Nephron (organoid): ENCODE measurements at regions not wholly inside any gene's neighbourhood (a gene's known extent, or its start where the extent isn't known, plus 50 kb on each side); places are given as distances from the start of the nearest gene placed in this dataset.

Experiments used
- H3K27ac Mint-ChIP-seq, 3 experiments: 2 replicates each; pipeline ENCODE4 v1.8.0; 2020; ENCODE audit warnings: mixed read lengths in 3 of 3, mild to moderate bottlenecking in 2 of 3, moderate library complexity in 1 of 3
- H3K27me3 Mint-ChIP-seq: 2 replicates; pipeline ENCODE4 v1.8.0; 2021; ENCODE audit warnings: low read depth, mild to moderate bottlenecking, moderate library complexity, mixed read lengths
- H3K36me3 Mint-ChIP-seq: 2 replicates; pipeline ENCODE4 v1.8.0; 2020; ENCODE audit warnings: low read depth, mixed read lengths
- H3K4me1 Mint-ChIP-seq: 2 replicates; pipeline ENCODE4 v1.8.0; 2020; ENCODE audit warnings: mixed read lengths
- H3K4me3 Mint-ChIP-seq, 3 experiments: 2 replicates each; pipeline ENCODE4 v1.8.0; 2020; ENCODE audit warnings: mild to moderate bottlenecking in 3 of 3, mixed read lengths in 3 of 3, moderate library complexity in 2 of 3
- H3K9me3 Mint-ChIP-seq: 2 replicates; pipeline ENCODE4 v1.8.0; 2020; ENCODE audit warnings: mixed read lengths
- CTCF ChIP-seq, 3 experiments: fragments of 200-600 bp; sonication (generic); IDR thresholded peaks; one replicate each; pipeline ENCODE4 v1.5.0; 2021; ENCODE audit warnings: antibody characterized with exemption in 3 of 3; ENCODE audit not compliant: unreplicated experiment in 3 of 3

- Mint-ChIP-seq H3K4me3 (no peak overlapping the region), H3K4me1 (no peaks in the 10 kb centered on the region), H3K27ac (no peak overlapping the region), H3K36me3 (no peaks in the 10 kb centered on the region), H3K27me3 (no peaks in the 10 kb centered on the region), H3K9me3 (no peaks in the 10 kb centered on the region)
- TF ChIP-seq CTCF (IDR thresholded peaks at IDR 0.05; ENCODE audit: unreplicated experiment in 3 of 3): no peak
These were observed 107.0 kb downstream of the XRCC2 start for GRCh38 chr7:152568972-152569371.

GRCh38 chr7:152565731-152566130 is 110.2 kb downstream of the XRCC2 start:
- no peak overlapping the region for H3K27ac Mint-ChIP-seq
- H3K9me3 Mint-ChIP-seq: no peaks in the 10 kb centered on the region
- no peaks in the 10 kb centered on the region for H3K36me3 Mint-ChIP-seq
- no peak overlapping the region for H3K4me3 Mint-ChIP-seq
- no peak for TF ChIP-seq CTCF (IDR thresholded peaks at IDR 0.05; ENCODE audit: unreplicated experiment in 3 of 3)
- no peaks in the 10 kb centered on the region for H3K27me3 Mint-ChIP-seq
- H3K4me1 Mint-ChIP-seq: no peaks in the 10 kb centered on the region

GRCh38 chr7:152564656-152565250 is 111.2 kb downstream of the XRCC2 start:
- Mint-ChIP-seq H3K9me3 (no peaks in the 10 kb centered on the region), H3K4me1 (no peaks in the 10 kb centered on the region), H3K27ac (no peak overlapping the region), H3K36me3 (no peaks in the 10 kb centered on the region), H3K4me3 (no peak overlapping the region), H3K27me3 (no peaks in the 10 kb centered on the region)
- no peak for TF ChIP-seq CTCF (IDR thresholded peaks at IDR 0.05; ENCODE audit: unreplicated experiment in 3 of 3)

- no peaks in the 10 kb centered on the region for H3K9me3 Mint-ChIP-seq
- H3K27ac Mint-ChIP-seq: no peak overlapping the region
These were observed 119.8 kb downstream of the XRCC2 start for GRCh38 chr7:152556013-152556755.

GRCh38 chr7:152553671-152554317 is 118.0 kb upstream of the KMT2C start:
- Mint-ChIP-seq H3K27ac (no peak overlapping the region), H3K36me3 (no peaks in the 10 kb centered on the region), H3K4me3 (no peak overlapping the region), H3K27me3 (no peaks in the 10 kb centered on the region), H3K4me1 (no peaks in the 10 kb centered on the region), H3K9me3 (no peaks in the 10 kb centered on the region)
- TF ChIP-seq CTCF (IDR thresholded peaks at IDR 0.05; ENCODE audit: unreplicated experiment in 3 of 3): no peak

More at GRCh38 chr7:152556013-152556755, 119.8 kb downstream of the XRCC2 start:
- Mint-ChIP-seq H3K4me3 (no peak overlapping the region), H3K36me3 (no peaks in the 10 kb centered on the region), H3K27me3 (no peaks in the 10 kb centered on the region), H3K4me1 (no peaks in the 10 kb centered on the region)
- no peak for TF ChIP-seq CTCF (IDR thresholded peaks at IDR 0.05; ENCODE audit: unreplicated experiment in 3 of 3)
